Stimulated activated CD8-positive, alpha-beta memory T cell treated with anti-CD3 and anti-CD28 coated beads, Interleukin-15, amount 100 ng/mL, for 48 hours (primary cell): ENCODE measurements at regions not wholly inside any gene's neighbourhood (a gene's known extent, or its start where the extent isn't known, plus 50 kb on each side); places are given as distances from the start of the nearest gene placed in this dataset.

Source experiments
- DNase-seq, 2 donors: peaks; one replicate each; pipeline ENCODE4 v3.0.0-alpha.2; 2020; ENCODE audit warnings: low read depth in 2 of 2

- no peak for DNase-seq
These were observed 997.2 kb downstream of the TUSC7 start for GRCh38 chr3:117706756-117707155.

- no peak for DNase-seq
These were observed 999.0 kb downstream of the TUSC7 start for GRCh38 chr3:117708601-117709000.

- no peak for DNase-seq
These were observed 999.5 kb downstream of the TUSC7 start for GRCh38 chr3:117709108-117709507.

- DNase-seq, result no peak
These were observed 1000.9 kb downstream of the TUSC7 start for GRCh38 chr3:117710501-117710900.

- DNase-seq, result no peak
These were observed 1009.8 kb downstream of the TUSC7 start for GRCh38 chr3:117719316-117719926.

- no peak for DNase-seq
These were observed 1012.3 kb downstream of the TUSC7 start for GRCh38 chr3:117721866-117722265.

GRCh38 chr3:117722856-117723255 is 1013.3 kb downstream of the TUSC7 start:
- no peak for DNase-seq

- no peak for DNase-seq
These were observed 1014.2 kb downstream of the TUSC7 start for GRCh38 chr3:117723825-117724224.

GRCh38 chr3:117725314-117725713 is 1015.7 kb downstream of the TUSC7 start:
- DNase-seq, result no peak

- DNase-seq, result no peak
These were observed 1017.2 kb downstream of the TUSC7 start for GRCh38 chr3:117726776-117727175.

GRCh38 chr3:117728226-117728625 is 1018.6 kb downstream of the TUSC7 start:
- no peak for DNase-seq

GRCh38 chr3:117734496-117734895 is 1024.9 kb downstream of the TUSC7 start:
- DNase-seq, result no peak

GRCh38 chr3:117735481-117736101 is 1026.0 kb downstream of the TUSC7 start:
- DNase-seq, result no peak

- no peak for DNase-seq
These were observed 1027.3 kb downstream of the TUSC7 start for GRCh38 chr3:117736846-117737245.

- DNase-seq, result no peak
These were observed 1034.4 kb downstream of the TUSC7 start for GRCh38 chr3:117743993-117744392.

GRCh38 chr3:117744935-117745334 is 1035.4 kb downstream of the TUSC7 start:
- no peak for DNase-seq

GRCh38 chr3:117745516-117745915 is 1035.9 kb downstream of the TUSC7 start:
- no peak for DNase-seq

GRCh38 chr3:117746066-117746465 is 1036.5 kb downstream of the TUSC7 start:
- DNase-seq, result no peak

GRCh38 chr3:117748131-117748530 is 1038.6 kb downstream of the TUSC7 start:
- DNase-seq, result no peak

GRCh38 chr3:117750674-117751269 is 1041.2 kb downstream of the TUSC7 start:
- DNase-seq, result no peak

GRCh38 chr3:117751651-117752050 is 1042.1 kb downstream of the TUSC7 start:
- DNase-seq, result no peak

GRCh38 chr3:117752984-117753717 is 1043.6 kb downstream of the TUSC7 start:
- no peak for DNase-seq

GRCh38 chr3:117754058-117754457 is 1044.5 kb downstream of the TUSC7 start:
- no peak for DNase-seq
